Astrocyte (in vitro differentiated cells and primary cell): ENCODE measurements at regions not wholly inside any gene's neighbourhood (a gene's known extent, or its start where the extent isn't known, plus 50 kb on each side); places are given as distances from the start of the nearest gene placed in this dataset.

ENCODE experiments used
- CTCF ChIP-seq: IDR thresholded peaks from 2 replicates; pipeline ENCODE4 v1.5.1; 2011; ENCODE audit warnings: low read depth, mild to moderate bottlenecking, inconsistent platforms, low read length, moderate library complexity; ENCODE audit not compliant: insufficient read depth
- EZH2 ChIP-seq: IDR thresholded peaks from 2 replicates; pipeline ENCODE4 v1.6.1; 2012; ENCODE audit warnings: mild to moderate bottlenecking, low read length, inconsistent platforms; ENCODE audit not compliant: insufficient read depth

- TF ChIP-seq CTCF (no peak), EZH2 (no peak)
Observed at GRCh38 chr1:193614817-193615216, 428.4 kb upstream of the B3GALT2 start.
